ENCODE measurements at regions not wholly inside any gene's neighbourhood (a gene's known extent, or its start where the extent isn't known, plus 50 kb on each side); places are given as distances from the start of the nearest gene placed in this dataset.

GRCh38 chr3:162879021-162879562 is 1382.5 kb downstream of the OTOL1 start:
- no peak overlapping the region for H3K4me3 ChIP-seq (ENCODE audit: low read depth, low read length)
- no peak for DNase-seq
- H3K36me3 ChIP-seq = no peaks in the 10 kb centered on the region
- no peak overlapping the region for H3K27ac ChIP-seq
- H3K9me3 ChIP-seq (ENCODE audit: severe bottlenecking) = no peaks in the 10 kb centered on the region
- H3K27me3 ChIP-seq (ENCODE audit: insufficient read depth, low read depth, severe bottlenecking) = no peaks in the 10 kb centered on the region
- TF ChIP-seq CTCF (IDR thresholded peaks at IDR 0.05; ENCODE audit: low read depth, low read length) = no peak

- Histone ChIP-seq H3K27ac (no peak overlapping the region), H3K9me3 (ENCODE audit: severe bottlenecking) (no peaks in the 10 kb centered on the region), H3K27me3 (ENCODE audit: insufficient read depth, low read depth, severe bottlenecking) (no peaks in the 10 kb centered on the region), H3K36me3 (no peaks in the 10 kb centered on the region), H3K4me3 (ENCODE audit: low read depth, low read length) (no peak overlapping the region)
- no peak for DNase-seq
- TF ChIP-seq CTCF (IDR thresholded peaks at IDR 0.05; ENCODE audit: low read depth, low read length) = no peak
These were observed 1387.8 kb downstream of the OTOL1 start for GRCh38 chr3:162884373-162884772.

- Histone ChIP-seq H3K27ac (no peak overlapping the region), H3K4me3 (ENCODE audit: low read depth, low read length) (no peak overlapping the region), H3K27me3 (ENCODE audit: insufficient read depth, low read depth, severe bottlenecking) (no peaks in the 10 kb centered on the region), H3K36me3 (no peaks in the 10 kb centered on the region), H3K9me3 (ENCODE audit: severe bottlenecking) (no peaks in the 10 kb centered on the region)
- TF ChIP-seq CTCF (IDR thresholded peaks at IDR 0.05; ENCODE audit: low read depth, low read length) = no peak
- DNase-seq = no peak
These were observed 1396.5 kb downstream of the OTOL1 start for GRCh38 chr3:162892921-162893793.

GRCh38 chr3:162897291-162897690 is 1400.7 kb downstream of the OTOL1 start:
- no peaks in the 10 kb centered on the region for H3K9me3 ChIP-seq (ENCODE audit: severe bottlenecking)
- TF ChIP-seq CTCF (IDR thresholded peaks at IDR 0.05; ENCODE audit: low read depth, low read length) = no peak
- H3K27ac ChIP-seq = no peak overlapping the region
- DNase-seq = no peak
- no peaks in the 10 kb centered on the region for H3K27me3 ChIP-seq (ENCODE audit: insufficient read depth, low read depth, severe bottlenecking)
- no peak overlapping the region for H3K4me3 ChIP-seq (ENCODE audit: low read depth, low read length)
- no peaks in the 10 kb centered on the region for H3K36me3 ChIP-seq

GRCh38 chr3:162932503-162932902 is 1435.9 kb downstream of the OTOL1 start:
- Histone ChIP-seq H3K9me3 (ENCODE audit: severe bottlenecking) (no peaks in the 10 kb centered on the region), H3K36me3 (no peaks in the 10 kb centered on the region), H3K27me3 (ENCODE audit: insufficient read depth, low read depth, severe bottlenecking) (no peaks in the 10 kb centered on the region), H3K4me3 (ENCODE audit: low read depth, low read length) (no peak overlapping the region), H3K27ac (no peak overlapping the region)
- DNase-seq = no peak
- no peak for TF ChIP-seq CTCF (IDR thresholded peaks at IDR 0.05; ENCODE audit: low read depth, low read length)
